HepG2 (cell line): ENCODE measurements at regions not wholly inside any gene's neighbourhood (a gene's known extent, or its start where the extent isn't known, plus 50 kb on each side); places are given as distances from the start of the nearest gene placed in this dataset.

Source experiments
- ATAC-seq: fragments of 200-7000 bp; cut with Tn5 transposase; 3 replicates; pipeline ENCODE4 v1.9.1; 2020; ENCODE audit warnings: mild to moderate bottlenecking, moderate library complexity
- BruUV-seq: library from RNA; stranded (reverse); fragments of 400-500 nt; replicated peaks from 2 replicates; lab custom pipeline; 2021; lab: Mats Ljungman, UMichigan
- CTCF ChIA-PET: fragments of 300-600 bp; formaldehyde crosslinking; extraction: SDS; loops from one replicate; lab custom pipeline; 2021; ENCODE audit warnings: low total read pairs, inconsistent platforms, low intra/inter-chr PET ratio; lab: Yijun Ruan, JAX
- POLR2A ChIA-PET: fragments of 350-600 bp; sonication (Branson Sonifier 250); formaldehyde crosslinking; loops from one replicate; lab custom pipeline; 2020; ENCODE audit warnings: antibody characterized with exemption, inconsistent platforms; lab: Yijun Ruan, JAX
- DNase-seq: peaks from one replicate; pipeline ENCODE4 v3.0.0-alpha.2; 2015; ENCODE audit warnings: low spot score
- FAIRE-seq: peaks from 3 replicates; lab custom pipeline; 2011; peaks lifted over from hg19 to GRCh38; lab: Jason Lieb, UNC
- H2AFZ ChIP-seq: one replicate; pipeline ENCODE4 v1.6.1; 2011; ENCODE audit warnings: low read length, inconsistent platforms
- H3K27ac ChIP-seq: fragments of 300-600 bp; 3 replicates; pipeline ENCODE4 v1.8.0; 2011; ENCODE audit warnings: mixed run types, mild to moderate bottlenecking, mixed read lengths, low read length, inconsistent platforms; ENCODE audit not compliant: insufficient read depth; ENCODE audit errors: extremely low read length
- H3K27me3 ChIP-seq, 2 experiments: fragments of 200-600 bp in 1 of 2; 2 replicates in 1 of 2; 3 replicates in 1 of 2; pipeline versions ENCODE4 v1.6.0 to v1.8.0; 2011; ENCODE audit warnings: low read length in 2 of 2, mild to moderate bottlenecking in 2 of 2, moderate library complexity in 2 of 2, inconsistent platforms in 1 of 2; ENCODE audit not compliant: insufficient read depth in 2 of 2, control insufficient read depth in 1 of 2
- H3K36me3 ChIP-seq, 2 experiments: fragments of 200-600 bp in 1 of 2; replicated peaks in 1 of 2; 2 replicates in 1 of 2; 3 replicates in 1 of 2; pipeline versions ENCODE4 v1.5.1 to v1.8.0; 2011; ENCODE audit warnings: low read length in 2 of 2, inconsistent platforms in 1 of 2; ENCODE audit not compliant: insufficient read depth in 2 of 2, control insufficient read depth in 1 of 2
- H3K4me1 ChIP-seq: 2 replicates; pipeline ENCODE4 v1.5.1; 2012; ENCODE audit warnings: low read length, inconsistent platforms; ENCODE audit not compliant: insufficient read depth
- H3K4me2 ChIP-seq: 2 replicates; pipeline ENCODE4 v1.6.0; 2011; ENCODE audit warnings: low read depth, low read length, inconsistent platforms
- H3K4me3 ChIP-seq, 3 experiments: fragments of 200-600 bp in 1 of 3; sonication (generic), shearing (Covaris generic) in 1 of 3; replicated peaks in 1 of 3; 2 replicates each; pipeline ENCODE4 v1.5.1; 2011 to 2016; ENCODE audit warnings: low read length in 3 of 3, inconsistent platforms in 2 of 3, low read depth in 2 of 3, mild to moderate bottlenecking in 2 of 3, control low read depth in 1 of 3, mixed read lengths in 1 of 3; ENCODE audit not compliant: insufficient read depth in 1 of 3
- H3K79me2 ChIP-seq: one replicate; pipeline ENCODE4 v1.6.1; 2011; ENCODE audit warnings: low read length, inconsistent platforms; ENCODE audit not compliant: insufficient read depth
- H3K9ac ChIP-seq: 2 replicates; pipeline ENCODE4 v1.6.0; 2011; ENCODE audit warnings: mild to moderate bottlenecking, low read depth, low read length, inconsistent platforms; ENCODE audit not compliant: insufficient read depth
- H3K9me3 ChIP-seq: 2 replicates; pipeline ENCODE4 v1.5.1; 2012; ENCODE audit warnings: mild to moderate bottlenecking, low read length
- H4K20me1 ChIP-seq: 2 replicates; pipeline ENCODE4 v1.6.0; 2011; ENCODE audit warnings: inconsistent platforms, mild to moderate bottlenecking, low read length, moderate library complexity; ENCODE audit not compliant: insufficient read depth
- ATF1 ChIP-seq: IDR thresholded peaks from 2 replicates; pipeline ENCODE4 v1.6.1; 2016; ENCODE audit warnings: mild to moderate bottlenecking, control low read depth
- CHCHD3 ChIP-seq: sonication (generic); formaldehyde crosslinking; IDR thresholded peaks from 2 replicates; pipeline ENCODE4 v1.8.0; 2022; ENCODE audit warnings: mild to moderate bottlenecking, missing genetic modification reagents, moderate library complexity
- IRF2 ChIP-seq: IDR thresholded peaks from 2 replicates; pipeline ENCODE4 v1.6.1; 2018; ENCODE audit warnings: missing genetic modification reagents, missing compliant biosample characterization
- SMC3 ChIP-seq: IDR thresholded peaks from 2 replicates; pipeline ENCODE4 v1.6.1; 2011; ENCODE audit warnings: low read length, improper control_type of control experiment
- ZMYM4 ChIP-seq: sonication (generic); formaldehyde crosslinking; IDR thresholded peaks from 2 replicates; pipeline ENCODE4 v1.8.1; 2023; ENCODE audit warnings: mild to moderate bottlenecking, missing genetic modification reagents
- WGBS: methylation state at CpG from one replicate; pipeline ENCODE4 v1.1.6; 2017; ENCODE audit warnings: low lambda C conversion rate; 5-methylcytosine and 5-hydroxymethylcytosine counted together
- in situ Hi-C: cut with HindIII; loops from 2 replicates; pipeline ENCODE4 v1.10.0; 2017; ENCODE audit warnings: low pct_unique_long_range_greater_than_20kb; ENCODE audit not compliant: extremely low pct_ligation_motif_present
- intact Hi-C: fragments of 100-400 bp; cut with micrococcal nuclease; formaldehyde crosslinking; loops from one replicate; pipeline ENCODE4 v1.10.0; 2022; ENCODE audit not compliant: unreplicated experiment
- TF ChIP-seq, protein P1 (sequence below): sonication (generic); formaldehyde crosslinking; IDR thresholded peaks from 2 replicates; pipeline ENCODE4 v1.4.0; 2020; ENCODE audit warnings: missing genetic modification reagents
- TF ChIP-seq, protein P2 (sequence below): sonication (generic); formaldehyde crosslinking; IDR thresholded peaks from 2 replicates; pipeline ENCODE4 v1.4.0; 2020; ENCODE audit warnings: missing genetic modification reagents
- TF ChIP-seq, protein P3 (sequence below): IDR thresholded peaks from 2 replicates; pipeline ENCODE4 v1.6.1; 2016; ENCODE audit warnings: missing genetic modification reagents, missing compliant biosample characterization
- TF ChIP-seq, protein P4 (sequence below): IDR thresholded peaks from 2 replicates; pipeline ENCODE4 v1.6.1; 2012; ENCODE audit warnings: inconsistent platforms

DNA sequence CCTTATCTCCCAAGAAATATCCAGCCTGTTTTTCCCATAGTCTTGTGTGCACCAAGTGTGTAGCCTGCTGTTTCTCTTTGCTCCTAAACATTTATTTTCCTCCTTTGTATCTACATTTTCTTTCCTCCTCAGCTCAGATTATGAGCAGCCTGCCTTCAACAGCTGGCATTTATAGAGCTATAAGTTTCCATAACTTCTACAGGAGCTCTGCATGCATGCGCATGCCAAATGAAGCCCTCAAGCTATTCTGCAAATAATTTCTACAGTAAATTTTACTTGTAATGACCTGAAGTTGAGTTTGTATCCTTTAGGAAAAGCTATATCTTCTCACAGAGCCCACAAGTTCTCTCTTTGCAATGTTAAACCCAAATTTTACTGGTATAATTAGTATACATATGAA is 699.5 kb downstream of the CETN3 start (continued):
- TF ChIP-seq, protein P1, sequence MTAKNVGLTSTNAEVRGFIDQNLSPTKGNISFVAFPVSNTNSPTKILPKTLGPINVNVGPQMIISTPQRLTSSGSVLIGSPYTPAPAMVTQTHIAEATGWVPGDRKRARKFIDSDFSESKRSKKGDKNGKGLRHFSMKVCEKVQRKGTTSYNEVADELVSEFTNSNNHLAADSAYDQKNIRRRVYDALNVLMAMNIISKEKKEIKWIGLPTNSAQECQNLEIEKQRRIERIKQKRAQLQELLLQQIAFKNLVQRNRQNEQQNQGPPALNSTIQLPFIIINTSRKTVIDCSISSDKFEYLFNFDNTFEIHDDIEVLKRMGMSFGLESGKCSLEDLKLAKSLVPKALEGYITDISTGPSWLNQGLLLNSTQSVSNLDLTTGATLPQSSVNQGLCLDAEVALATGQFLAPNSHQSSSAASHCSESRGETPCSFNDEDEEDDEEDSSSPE (CRISPR knock-in tag), result no peak
- no peak for TF ChIP-seq SMC3
- TF ChIP-seq, all 625 proteins: peak for 0

DNA sequence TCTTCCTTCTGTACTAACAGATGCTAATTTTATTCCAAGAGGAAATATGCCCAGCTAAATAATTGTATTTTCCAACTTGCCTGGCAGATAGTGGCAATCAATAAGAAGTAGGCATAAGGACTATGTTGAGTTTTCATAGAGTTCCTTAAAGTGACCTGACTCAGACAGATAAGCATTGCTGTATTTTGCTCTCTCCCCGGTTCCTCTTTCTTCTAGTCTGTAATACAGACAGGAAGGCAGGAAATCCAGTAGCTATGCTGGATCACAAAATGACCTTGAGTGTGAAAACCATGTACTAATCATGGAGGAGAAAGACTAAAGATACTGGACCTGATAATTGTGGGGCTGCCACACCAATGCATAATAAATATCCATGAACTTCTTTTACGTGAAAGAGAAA is 701.7 kb downstream of the CETN3 start:
- intact Hi-C loops, result no loop called here
- Histone ChIP-seq H3K27ac (no peak overlapping the region), H4K20me1 (no peaks in the 10 kb centered on the region), H3K9me3 (no peaks in the 10 kb centered on the region), H3K36me3 (no peaks in the 10 kb centered on the region), H2AFZ (no peak overlapping the region), H3K27me3 (no peaks in the 10 kb centered on the region), H3K79me2 (no peaks in the 10 kb centered on the region), H3K4me3 (no peak overlapping the region), H3K4me1 (no peaks in the 10 kb centered on the region), H3K9ac (no peak overlapping the region), H3K4me2 (no peak overlapping the region)
- WGBS, result 0% methylated on average over 2 of the region's 2 CpGs
- in situ Hi-C loops, result no loop called here
- BruUV-seq, result no TSS peak
- CTCF ChIA-PET, result no interaction called here
- DNase-seq (no peak), ATAC-seq (no peak), FAIRE-seq (no peak)
- no peak for TF ChIP-seq ATF1 (CRISPR knock-in tag)
- TF ChIP-seq, protein P2, sequence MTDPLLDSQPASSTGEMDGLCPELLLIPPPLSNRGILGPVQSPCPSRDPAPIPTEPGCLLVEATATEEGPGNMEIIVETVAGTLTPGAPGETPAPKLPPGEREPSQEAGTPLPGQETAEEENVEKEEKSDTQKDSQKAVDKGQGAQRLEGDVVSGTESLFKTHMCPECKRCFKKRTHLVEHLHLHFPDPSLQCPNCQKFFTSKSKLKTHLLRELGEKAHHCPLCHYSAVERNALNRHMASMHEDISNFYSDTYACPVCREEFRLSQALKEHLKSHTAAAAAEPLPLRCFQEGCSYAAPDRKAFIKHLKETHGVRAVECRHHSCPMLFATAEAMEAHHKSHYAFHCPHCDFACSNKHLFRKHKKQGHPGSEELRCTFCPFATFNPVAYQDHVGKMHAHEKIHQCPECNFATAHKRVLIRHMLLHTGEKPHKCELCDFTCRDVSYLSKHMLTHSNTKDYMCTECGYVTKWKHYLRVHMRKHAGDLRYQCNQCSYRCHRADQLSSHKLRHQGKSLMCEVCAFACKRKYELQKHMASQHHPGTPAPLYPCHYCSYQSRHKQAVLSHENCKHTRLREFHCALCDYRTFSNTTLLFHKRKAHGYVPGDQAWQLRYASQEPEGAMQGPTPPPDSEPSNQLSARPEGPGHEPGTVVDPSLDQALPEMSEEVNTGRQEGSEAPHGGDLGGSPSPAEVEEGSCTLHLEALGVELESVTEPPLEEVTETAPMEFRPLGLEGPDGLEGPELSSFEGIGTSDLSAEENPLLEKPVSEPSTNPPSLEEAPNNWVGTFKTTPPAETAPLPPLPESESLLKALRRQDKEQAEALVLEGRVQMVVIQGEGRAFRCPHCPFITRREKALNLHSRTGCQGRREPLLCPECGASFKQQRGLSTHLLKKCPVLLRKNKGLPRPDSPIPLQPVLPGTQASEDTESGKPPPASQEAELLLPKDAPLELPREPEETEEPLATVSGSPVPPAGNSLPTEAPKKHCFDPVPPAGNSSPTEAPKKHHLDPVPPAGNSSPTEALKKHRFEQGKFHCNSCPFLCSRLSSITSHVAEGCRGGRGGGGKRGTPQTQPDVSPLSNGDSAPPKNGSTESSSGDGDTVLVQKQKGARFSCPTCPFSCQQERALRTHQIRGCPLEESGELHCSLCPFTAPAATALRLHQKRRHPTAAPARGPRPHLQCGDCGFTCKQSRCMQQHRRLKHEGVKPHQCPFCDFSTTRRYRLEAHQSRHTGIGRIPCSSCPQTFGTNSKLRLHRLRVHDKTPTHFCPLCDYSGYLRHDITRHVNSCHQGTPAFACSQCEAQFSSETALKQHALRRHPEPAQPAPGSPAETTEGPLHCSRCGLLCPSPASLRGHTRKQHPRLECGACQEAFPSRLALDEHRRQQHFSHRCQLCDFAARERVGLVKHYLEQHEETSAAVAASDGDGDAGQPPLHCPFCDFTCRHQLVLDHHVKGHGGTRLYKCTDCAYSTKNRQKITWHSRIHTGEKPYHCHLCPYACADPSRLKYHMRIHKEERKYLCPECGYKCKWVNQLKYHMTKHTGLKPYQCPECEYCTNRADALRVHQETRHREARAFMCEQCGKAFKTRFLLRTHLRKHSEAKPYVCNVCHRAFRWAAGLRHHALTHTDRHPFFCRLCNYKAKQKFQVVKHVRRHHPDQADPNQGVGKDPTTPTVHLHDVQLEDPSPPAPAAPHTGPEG (CRISPR knock-in tag), result no peak
- TF ChIP-seq, protein P3, sequence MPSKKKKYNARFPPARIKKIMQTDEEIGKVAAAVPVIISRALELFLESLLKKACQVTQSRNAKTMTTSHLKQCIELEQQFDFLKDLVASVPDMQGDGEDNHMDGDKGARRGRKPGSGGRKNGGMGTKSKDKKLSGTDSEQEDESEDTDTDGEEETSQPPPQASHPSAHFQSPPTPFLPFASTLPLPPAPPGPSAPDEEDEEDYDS (CRISPR knock-in tag), result no peak
- TF ChIP-seq, protein P4, sequence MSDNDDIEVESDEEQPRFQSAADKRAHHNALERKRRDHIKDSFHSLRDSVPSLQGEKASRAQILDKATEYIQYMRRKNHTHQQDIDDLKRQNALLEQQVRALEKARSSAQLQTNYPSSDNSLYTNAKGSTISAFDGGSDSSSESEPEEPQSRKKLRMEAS, result no peak
- no peak for TF ChIP-seq ZMYM4 (CRISPR knock-in tag)
- TF ChIP-seq IRF2 (CRISPR knock-in tag), result no peak
- no peak for TF ChIP-seq CHCHD3
- POLR2A ChIA-PET, result no interaction called here
